Inflammatory macrophage (primary cell): ENCODE measurements at regions not wholly inside any gene's neighbourhood (a gene's known extent, or its start where the extent isn't known, plus 50 kb on each side); places are given as distances from the start of the nearest gene placed in this dataset.
"Not testable (repeated sequence)": the region's sequence is repeated elsewhere in the genome, so short reads cannot be mapped to it uniquely, and the experiment has no call there.

Experiments
- DNase-seq, 2 donors: peaks; one replicate each; pipeline ENCODE4 v3.0.0-alpha.2; 2020 to 2022

- no peak for DNase-seq
Observed at GRCh38 chr2:14994721-14995120, 362.2 kb downstream of the LRATD1 start.

DNA sequence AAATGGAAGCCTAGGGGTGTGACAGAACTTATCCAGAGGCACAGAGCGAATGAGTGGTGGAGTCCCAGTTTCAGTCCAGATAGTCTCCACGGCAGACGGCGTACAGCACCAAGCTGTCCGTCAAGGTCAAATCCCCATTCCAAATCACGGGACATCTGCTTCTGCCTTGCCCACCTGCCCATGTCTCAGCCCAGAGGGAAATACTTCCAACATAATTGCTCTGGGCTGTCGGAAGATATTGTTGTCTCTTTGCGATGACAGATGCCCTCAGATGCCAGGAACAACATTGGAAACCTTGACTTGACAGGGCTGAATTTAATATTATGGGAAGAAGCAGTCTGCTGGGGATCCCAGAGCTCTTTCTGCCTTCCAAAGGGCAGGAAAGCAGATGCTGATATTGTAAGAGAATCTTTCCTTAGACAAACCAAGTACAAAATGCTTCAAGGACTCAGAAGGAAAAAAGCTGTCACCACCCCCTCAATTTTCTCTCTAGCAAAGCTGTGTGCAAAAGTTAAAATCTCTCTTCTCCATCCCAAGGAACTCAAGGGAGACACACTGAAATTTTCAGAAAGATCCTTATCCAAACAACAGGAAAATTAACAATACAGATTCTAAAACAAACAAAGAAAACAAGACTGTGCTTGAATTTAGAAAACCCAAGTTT, 364.0 kb downstream of the LRATD1 start:
- DNase-seq = no peak

DNA sequence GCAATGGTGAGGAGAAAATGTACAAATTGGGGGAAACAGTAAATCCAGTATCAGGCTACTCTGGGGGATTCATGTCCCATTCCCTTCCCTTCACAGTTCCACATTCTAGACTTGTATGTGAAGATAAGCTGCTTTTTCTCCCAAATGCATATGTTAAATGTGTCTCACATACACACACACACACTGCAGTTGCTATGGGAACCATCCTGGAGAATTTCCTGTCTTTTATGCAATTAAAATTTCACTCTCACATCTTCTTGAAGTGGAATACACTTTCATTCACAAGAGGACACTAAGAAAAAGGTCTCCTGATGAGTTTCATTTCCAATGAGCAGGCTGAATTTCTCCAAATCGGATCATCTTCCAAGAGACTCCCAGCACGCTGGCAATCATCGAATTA, 366.0 kb downstream of the LRATD1 start:
- no peak for DNase-seq

GRCh38 chr2:14999114-14999661, 366.7 kb downstream of the LRATD1 start:
- no peak for DNase-seq

DNA sequence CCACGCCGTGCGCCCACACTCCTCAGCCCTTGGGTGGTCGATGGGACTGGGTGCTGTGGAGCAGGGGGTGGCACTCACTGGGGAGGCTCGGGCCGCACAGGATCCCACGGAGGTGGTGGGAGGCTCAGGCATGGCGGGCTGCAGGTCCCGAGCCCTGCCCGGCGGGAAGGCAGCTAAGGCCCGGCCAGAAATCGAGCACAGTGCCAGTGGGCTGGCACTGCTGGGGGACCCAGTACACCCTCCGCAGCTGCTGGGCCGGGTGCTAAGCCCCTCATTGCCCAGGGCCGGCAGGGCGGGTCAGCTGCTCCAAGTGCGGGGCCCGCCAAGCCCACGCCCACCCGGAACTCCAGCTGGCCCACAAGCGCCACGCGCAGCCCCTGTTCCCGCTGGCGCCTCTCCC, 370.0 kb downstream of the LRATD1 start:
- DNase-seq = not testable (repeated sequence)

GRCh38 chr2:15006667-15007066, 374.1 kb downstream of the LRATD1 start:
- DNase-seq = no peak

DNA sequence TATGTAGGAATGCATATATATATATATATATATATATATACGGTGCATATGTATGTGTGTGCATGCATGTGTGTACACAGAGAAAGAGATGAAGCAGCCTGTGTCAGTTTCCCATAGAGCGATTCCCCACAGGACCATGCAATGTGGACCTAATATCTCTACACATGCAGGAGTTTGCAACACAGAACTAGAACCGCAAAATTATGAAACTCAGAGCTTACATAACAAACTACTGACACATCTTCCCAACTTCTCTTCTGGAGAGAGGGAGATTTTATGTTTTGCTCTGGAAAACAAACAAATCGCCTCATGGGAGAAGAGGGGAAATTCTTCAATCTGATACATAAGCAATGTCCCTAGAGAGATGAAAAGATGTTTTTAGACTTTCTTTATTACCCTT, 377.2 kb downstream of the LRATD1 start:
- DNase-seq = peak in 1 of 2 donors; percentile 0

DNA sequence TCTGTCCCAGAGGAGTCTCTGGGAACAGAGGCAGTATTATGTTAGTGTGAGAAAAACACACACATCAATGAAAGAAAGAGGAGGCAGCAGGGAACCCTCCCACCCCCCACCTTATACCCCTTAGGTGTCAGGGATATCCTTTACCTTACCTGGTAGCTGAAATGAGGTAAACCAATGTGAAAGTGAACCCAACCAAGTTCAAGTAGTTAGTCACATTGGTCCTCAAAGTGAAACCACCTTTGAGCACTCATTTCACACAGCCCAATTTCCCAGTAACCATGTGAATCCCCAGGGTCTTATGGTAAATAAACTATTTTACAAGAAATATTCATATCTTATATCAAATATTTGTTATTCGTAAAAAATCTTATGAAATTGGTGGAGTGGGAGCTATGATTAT, 377.8 kb downstream of the LRATD1 start:
- no peak for DNase-seq

GRCh38 chr2:15018814-15019213, 386.3 kb downstream of the LRATD1 start:
- no peak for DNase-seq

DNA sequence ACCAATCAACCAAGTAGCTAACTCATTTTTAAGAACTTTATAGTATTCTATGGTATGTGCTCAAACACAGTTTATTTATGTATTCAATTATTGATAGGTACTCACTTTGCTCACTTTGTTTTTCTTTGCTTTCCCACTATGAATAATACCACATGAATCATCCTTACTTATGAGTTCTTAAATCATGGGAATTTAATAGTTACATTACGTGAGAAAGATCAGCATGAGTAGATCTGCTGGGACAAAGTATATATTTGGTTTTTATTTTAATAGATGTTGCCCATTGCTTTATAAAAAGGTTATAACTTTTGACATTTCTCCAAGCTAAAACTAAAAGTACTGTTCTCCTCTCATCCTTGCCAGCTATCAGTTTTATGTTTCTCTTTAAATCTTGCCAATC, 390.7 kb downstream of the LRATD1 start:
- DNase-seq = no peak

DNA sequence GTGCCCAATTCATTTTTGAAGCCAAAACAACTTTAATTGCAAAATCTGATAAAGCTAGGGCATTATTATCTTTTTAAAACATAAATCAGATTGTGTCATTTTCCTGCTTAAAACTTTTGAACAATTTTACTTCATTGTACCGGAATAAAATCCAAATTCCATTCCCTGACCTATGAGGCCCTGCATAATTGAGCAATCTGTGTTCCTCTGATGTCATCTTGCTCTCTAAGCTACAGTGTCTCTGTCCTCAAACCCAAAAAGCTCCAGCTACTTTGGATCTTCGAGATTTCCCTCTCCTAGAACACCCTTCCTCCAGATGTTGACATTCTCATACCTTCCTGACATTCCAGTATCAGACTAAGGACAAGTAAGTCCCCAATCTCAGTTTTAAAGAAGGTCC, 395.9 kb downstream of the LRATD1 start:
- DNase-seq = no peak

- no peak for DNase-seq
Observed at GRCh38 chr2:15031745-15032240, 399.3 kb downstream of the LRATD1 start.

- no peak for DNase-seq
Observed at GRCh38 chr2:15034246-15034645, 401.7 kb downstream of the LRATD1 start.

DNA sequence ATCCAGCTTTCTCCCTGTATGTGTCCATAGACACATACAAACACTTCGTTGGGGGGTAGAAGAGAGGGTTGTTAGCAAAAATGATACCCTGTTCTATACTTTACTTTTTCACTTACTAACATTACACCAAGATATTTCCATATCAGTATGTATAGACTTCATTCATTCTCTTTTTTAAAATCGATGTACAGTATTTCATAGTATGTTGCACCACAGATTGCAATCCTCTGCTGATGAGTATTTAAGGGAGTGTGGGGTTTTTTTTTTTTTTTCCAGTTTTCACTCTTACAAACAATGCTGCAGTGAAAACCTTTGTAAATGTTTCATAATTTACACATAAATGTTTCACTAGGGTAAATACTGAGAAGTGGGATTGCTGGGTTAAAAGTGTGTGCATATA, 402.3 kb downstream of the LRATD1 start:
- DNase-seq = no peak

- DNase-seq = no peak
Observed at GRCh38 chr2:15038366-15039364, 406.1 kb downstream of the LRATD1 start.

DNA sequence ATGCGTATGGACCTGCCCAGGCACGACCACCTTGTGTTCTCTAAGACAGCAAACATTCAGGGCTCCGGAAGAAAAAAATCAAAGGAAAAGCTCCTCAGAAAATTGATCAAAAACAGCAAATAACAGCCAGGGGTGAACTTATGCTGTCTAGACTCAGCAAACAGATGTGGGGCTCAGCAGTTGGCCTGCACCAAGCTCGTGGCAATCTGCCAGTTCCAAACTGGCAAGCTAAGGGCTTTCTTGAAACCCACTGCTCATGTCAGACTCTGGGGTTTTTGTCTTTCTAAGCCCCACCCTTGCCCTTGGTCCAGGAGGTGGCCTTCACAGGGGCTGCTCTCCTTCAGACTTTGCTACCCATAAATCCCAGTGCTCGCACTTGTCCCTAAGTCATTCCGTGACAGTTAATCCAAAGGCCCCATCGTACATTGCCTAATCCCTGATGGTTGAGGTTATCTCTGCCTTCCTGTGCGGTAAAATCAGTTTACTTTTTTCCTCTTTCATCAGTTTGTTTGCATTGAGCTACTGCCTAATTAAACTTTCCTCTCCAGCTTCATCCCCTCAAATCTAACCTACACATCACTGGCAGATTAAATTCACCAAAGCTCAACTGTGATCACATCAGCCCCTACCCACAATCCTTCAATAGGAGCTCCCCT, 408.0 kb downstream of the LRATD1 start:
- no peak for DNase-seq

DNA sequence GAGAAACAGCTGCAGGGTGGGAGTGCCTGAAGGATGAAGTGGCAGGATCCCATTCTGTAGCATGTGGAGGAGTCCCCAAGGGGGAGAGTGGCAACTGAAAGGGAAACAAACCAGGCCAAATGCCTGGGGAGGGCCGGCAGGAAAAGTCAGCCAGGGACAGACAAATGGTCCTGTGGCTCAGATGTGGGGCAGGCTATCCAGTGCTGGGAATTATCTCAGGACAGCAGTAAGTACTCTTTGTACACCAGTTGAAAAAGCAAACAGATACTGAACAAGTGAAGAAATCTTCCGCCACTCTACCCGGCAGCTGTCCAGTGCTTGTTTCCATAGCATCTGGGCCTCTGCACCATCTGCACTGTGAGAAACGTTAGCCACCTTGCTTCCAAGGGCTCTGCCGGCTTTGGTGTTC, 408.9 kb downstream of the LRATD1 start:
- no peak for DNase-seq

- DNase-seq = no peak
Observed at GRCh38 chr2:15042801-15043217, 410.3 kb downstream of the LRATD1 start.

DNA sequence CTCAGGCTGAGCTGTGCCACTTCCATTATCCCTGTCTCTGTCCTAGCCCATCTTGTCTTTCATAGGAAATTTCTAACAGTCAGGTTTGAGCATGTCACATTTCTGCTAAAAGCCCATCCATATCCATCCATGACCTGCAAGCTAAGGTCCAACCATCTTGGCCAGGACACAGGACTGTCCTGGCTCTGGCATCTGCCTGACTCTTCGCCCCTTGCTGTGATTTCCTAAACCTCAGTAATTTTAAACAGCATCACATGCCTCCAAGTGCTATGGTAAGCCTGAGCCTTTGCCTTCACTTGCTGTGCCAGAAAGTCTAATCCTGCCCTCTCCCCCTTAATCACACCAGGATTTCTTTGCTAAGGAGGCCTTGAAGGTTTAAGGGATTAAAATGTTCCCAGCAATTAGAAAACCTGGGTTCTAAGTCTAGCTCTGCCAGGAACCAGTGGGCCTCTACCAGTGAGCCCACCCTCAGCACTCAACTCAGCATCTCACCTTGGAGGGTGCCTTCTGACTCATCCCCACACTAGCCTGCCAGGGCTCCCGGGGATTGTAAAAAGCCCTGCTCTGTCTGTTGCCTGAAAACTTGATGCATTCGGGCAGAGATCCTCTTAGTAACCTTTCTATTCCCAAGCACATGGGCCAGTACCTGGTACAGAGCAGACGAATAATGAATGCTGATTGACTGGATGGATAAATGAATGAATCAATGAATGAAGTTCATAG, 411.0 kb downstream of the LRATD1 start:
- no peak for DNase-seq

GRCh38 chr2:15045054-15045453, 412.5 kb downstream of the LRATD1 start:
- no peak for DNase-seq

DNA sequence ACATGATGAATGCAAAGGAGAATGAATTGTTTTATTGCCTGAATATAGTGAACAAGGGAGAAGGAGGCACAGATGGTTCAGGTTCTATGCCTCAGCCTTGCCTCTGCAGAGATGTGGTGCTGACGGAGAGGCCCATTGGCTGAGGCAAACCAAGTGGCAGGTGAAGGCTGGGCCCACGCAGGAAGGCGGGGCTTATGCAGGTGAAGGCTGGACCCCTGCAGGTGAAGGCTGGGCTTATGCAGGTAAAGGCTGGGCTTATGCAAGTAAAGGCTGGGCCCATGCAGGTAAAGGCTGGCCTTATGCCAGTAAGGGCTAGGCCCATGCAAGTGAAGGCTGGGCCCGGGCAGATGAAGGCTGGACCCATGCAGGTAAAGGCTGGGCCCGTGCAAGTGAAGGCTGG, 414.7 kb downstream of the LRATD1 start:
- DNase-seq = no peak

DNA sequence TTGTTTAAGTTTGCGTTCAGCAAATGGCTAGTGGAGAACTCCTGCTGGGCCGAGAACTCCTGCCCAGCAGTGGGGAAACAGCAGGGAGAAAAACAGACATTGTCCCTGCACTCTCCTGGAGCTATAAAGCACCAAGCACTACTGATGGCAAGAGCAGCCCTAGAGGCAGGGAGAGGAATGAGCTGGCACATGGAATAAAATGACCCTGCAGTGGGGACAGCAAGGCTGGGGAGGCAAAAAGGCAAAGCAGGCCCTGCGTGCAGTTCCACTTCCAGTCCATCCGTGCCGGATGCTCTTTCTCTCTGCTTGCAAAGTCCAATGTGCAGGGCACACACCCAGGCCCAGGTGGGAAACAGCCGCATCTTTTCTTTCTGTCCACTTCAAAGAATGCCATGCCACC, 415.5 kb downstream of the LRATD1 start:
- DNase-seq = no peak
